ENCODE measurements at regions not wholly inside any gene's neighbourhood (a gene's known extent, or its start where the extent isn't known, plus 50 kb on each side); places are given as distances from the start of the nearest gene placed in this dataset.

DNA sequence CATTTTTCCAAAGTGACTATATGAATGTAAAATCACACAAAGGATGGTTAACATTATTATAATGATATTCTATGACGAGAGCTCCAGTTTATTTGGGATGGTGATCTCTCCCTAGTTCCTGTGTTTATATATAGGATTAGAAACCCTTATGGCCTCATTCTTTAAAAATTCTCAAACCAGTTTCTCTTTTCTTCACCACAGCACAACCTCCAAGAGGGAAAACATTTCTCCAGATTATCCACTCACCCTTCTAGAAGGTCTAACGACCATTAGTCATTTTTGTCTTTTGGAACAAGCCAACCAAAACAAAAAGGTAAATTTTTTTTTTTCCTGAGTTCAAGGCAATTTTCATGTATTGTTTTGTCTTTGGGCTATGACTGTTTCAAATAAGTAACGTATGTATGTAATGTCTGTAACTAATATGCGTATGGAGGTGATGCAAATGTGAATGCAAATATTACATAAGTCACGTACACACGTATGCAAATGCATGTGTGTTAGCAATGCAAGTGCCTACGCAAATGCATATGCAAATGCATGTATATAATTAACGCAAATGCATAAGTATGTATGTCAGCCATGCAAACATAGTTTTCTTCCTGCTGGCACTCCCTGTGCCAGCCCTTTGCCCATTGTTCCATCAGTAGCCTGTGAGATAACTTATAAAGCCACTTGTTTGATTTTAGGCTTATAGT lies 72.5 kb upstream of the MORC3 start:
- TF ChIP-seq, protein P1, sequence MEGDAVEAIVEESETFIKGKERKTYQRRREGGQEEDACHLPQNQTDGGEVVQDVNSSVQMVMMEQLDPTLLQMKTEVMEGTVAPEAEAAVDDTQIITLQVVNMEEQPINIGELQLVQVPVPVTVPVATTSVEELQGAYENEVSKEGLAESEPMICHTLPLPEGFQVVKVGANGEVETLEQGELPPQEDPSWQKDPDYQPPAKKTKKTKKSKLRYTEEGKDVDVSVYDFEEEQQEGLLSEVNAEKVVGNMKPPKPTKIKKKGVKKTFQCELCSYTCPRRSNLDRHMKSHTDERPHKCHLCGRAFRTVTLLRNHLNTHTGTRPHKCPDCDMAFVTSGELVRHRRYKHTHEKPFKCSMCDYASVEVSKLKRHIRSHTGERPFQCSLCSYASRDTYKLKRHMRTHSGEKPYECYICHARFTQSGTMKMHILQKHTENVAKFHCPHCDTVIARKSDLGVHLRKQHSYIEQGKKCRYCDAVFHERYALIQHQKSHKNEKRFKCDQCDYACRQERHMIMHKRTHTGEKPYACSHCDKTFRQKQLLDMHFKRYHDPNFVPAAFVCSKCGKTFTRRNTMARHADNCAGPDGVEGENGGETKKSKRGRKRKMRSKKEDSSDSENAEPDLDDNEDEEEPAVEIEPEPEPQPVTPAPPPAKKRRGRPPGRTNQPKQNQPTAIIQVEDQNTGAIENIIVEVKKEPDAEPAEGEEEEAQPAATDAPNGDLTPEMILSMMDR (IDR thresholded peaks at IDR 0.05; ENCODE audit: low read depth, low read length), result no peak
- TF ChIP-seq EZH2phosphoT487 (IDR thresholded peaks at IDR 0.05; ENCODE audit: low read depth), result no peak

All from OCI-LY3 (cell line).